GM23338 (cell line): ENCODE measurements at regions not wholly inside any gene's neighbourhood (a gene's known extent, or its start where the extent isn't known, plus 50 kb on each side); places are given as distances from the start of the nearest gene placed in this dataset.

Experiments used
- ATAC-seq: fragments of 200-7000 bp; cut with Tn5 transposase; 3 replicates; pipeline ENCODE4 v1.9.1; 2020
- DNase-seq: peaks from one replicate; pipeline ENCODE4 v3.0.0-alpha.2; 2015; ENCODE audit warnings: low spot score
- H2AFZ ChIP-seq: fragments of 200-600 bp; sonication (generic); 2 replicates; pipeline ENCODE4 v1.8.0; 2016; ENCODE audit warnings: antibody characterized with exemption, mild to moderate bottlenecking, moderate library complexity
- H3F3A ChIP-seq: fragments of 200-600 bp; sonication (generic); replicated peaks from 2 replicates; pipeline ENCODE4 v1.8.0; 2017; ENCODE audit warnings: antibody characterized with exemption, mixed run types, low read depth
- H3K27ac ChIP-seq: fragments of 200-600 bp; sonication (generic); 2 replicates; pipeline ENCODE4 v1.6.1; 2016; ENCODE audit warnings: low read depth
- H3K27me3 ChIP-seq: fragments of 200-600 bp; sonication (generic); 2 replicates; pipeline ENCODE4 v1.8.0; 2016; ENCODE audit warnings: mild to moderate bottlenecking, mixed run types, moderate library complexity; ENCODE audit not compliant: insufficient read depth
- H3K36me3 ChIP-seq: fragments of 200-600 bp; sonication (generic); 2 replicates; pipeline ENCODE4 v1.8.0; 2016; ENCODE audit warnings: mild to moderate bottlenecking; ENCODE audit not compliant: insufficient read depth
- H3K4me1 ChIP-seq: fragments of 200-600 bp; sonication (generic); 2 replicates; pipeline ENCODE4 v1.8.0; 2016; ENCODE audit warnings: mild to moderate bottlenecking, moderate library complexity; ENCODE audit not compliant: insufficient read depth
- H3K4me2 ChIP-seq: fragments of 200-600 bp; sonication (generic); 2 replicates; pipeline ENCODE4 v1.7.1; 2017; ENCODE audit warnings: mixed run types
- H3K4me3 ChIP-seq: fragments of 200-600 bp; sonication (generic); 2 replicates; pipeline ENCODE4 v1.6.1; 2016; ENCODE audit warnings: mixed run types
- H3K79me2 ChIP-seq: fragments of 200-600 bp; sonication (generic); replicated peaks from 2 replicates; pipeline ENCODE4 v1.8.0; 2017; ENCODE audit warnings: mild to moderate bottlenecking; ENCODE audit not compliant: insufficient read depth
- H3K9me2 ChIP-seq: fragments of 200-600 bp; sonication (generic); 2 replicates; pipeline ENCODE4 v1.8.0; 2017; ENCODE audit not compliant: insufficient read depth
- H4K20me1 ChIP-seq: fragments of 200-600 bp; sonication (generic); replicated peaks from 2 replicates; pipeline ENCODE4 v1.8.0; 2017; ENCODE audit warnings: mild to moderate bottlenecking; ENCODE audit not compliant: insufficient read depth
- H3K27ac Mint-ChIP-seq: 2 replicates; pipeline ENCODE4 v1.8.0; 2020; ENCODE audit warnings: inconsistent platforms, mild to moderate bottlenecking, moderate library complexity, mixed read lengths
- H3K27me3 Mint-ChIP-seq: 3 replicates; pipeline ENCODE4 v1.8.0; 2022; ENCODE audit warnings: low read depth, mild to moderate bottlenecking, moderate library complexity, mixed read lengths, inconsistent platforms; ENCODE audit not compliant: insufficient read depth, poor library complexity
- H3K36me3 Mint-ChIP-seq: 3 replicates; pipeline ENCODE4 v1.8.0; 2021; ENCODE audit warnings: low read depth, mild to moderate bottlenecking, inconsistent platforms, moderate library complexity, mixed read lengths
- H3K4me1 Mint-ChIP-seq: 3 replicates; pipeline ENCODE4 v1.8.0; 2020; ENCODE audit warnings: mild to moderate bottlenecking, inconsistent platforms, mixed read lengths
- H3K4me3 Mint-ChIP-seq: 3 replicates; pipeline ENCODE4 v1.8.0; 2021; ENCODE audit warnings: moderate library complexity, mild to moderate bottlenecking, inconsistent platforms, mixed read lengths
- H3K9me3 Mint-ChIP-seq: 3 replicates; pipeline ENCODE4 v1.8.0; 2020; ENCODE audit warnings: moderate library complexity, mild to moderate bottlenecking, inconsistent platforms, mixed read lengths
- CREB1 ChIP-seq: fragments of 250-450 bp; sonication (Bioruptor Pico); IDR thresholded peaks from 2 replicates; pipeline ENCODE4 v1.5.0; 2020; ENCODE audit warnings: low read depth, mild to moderate bottlenecking, moderate library complexity
- EZH2 ChIP-seq: fragments of 200-600 bp; sonication (generic); IDR thresholded peaks from one replicate; pipeline ENCODE4 v1.8.0; 2017; ENCODE audit warnings: antibody characterized with exemption, mild to moderate bottlenecking, low read depth; ENCODE audit not compliant: unreplicated experiment
- EZH2phosphoT487 ChIP-seq: fragments of 200-600 bp; sonication (generic); IDR thresholded peaks from one replicate; pipeline ENCODE4 v1.8.1; 2018; ENCODE audit warnings: antibody characterized with exemption; ENCODE audit not compliant: unreplicated experiment
- JUNB ChIP-seq: IDR thresholded peaks from one replicate; pipeline ENCODE4 v1.6.1; 2016; ENCODE audit warnings: antibody characterized with exemption; ENCODE audit not compliant: unreplicated experiment
- POLR2AphosphoS5 ChIP-seq: IDR thresholded peaks from 2 replicates; pipeline ENCODE4 v1.6.1; 2016; ENCODE audit warnings: antibody characterized with exemption, low read depth
- STAT1 ChIP-seq: IDR thresholded peaks from one replicate; pipeline ENCODE4 v1.6.1; 2016; ENCODE audit warnings: antibody characterized with exemption; ENCODE audit not compliant: unreplicated experiment
- ZNF114 ChIP-seq: fragments of 250-450 bp; sonication (Bioruptor Pico); IDR thresholded peaks from 2 replicates; pipeline ENCODE4 v1.5.0; 2020; ENCODE audit warnings: mild to moderate bottlenecking, moderate library complexity
- ZNF331 ChIP-seq: fragments of 250-450 bp; sonication (Bioruptor Pico); IDR thresholded peaks from 2 replicates; pipeline ENCODE4 v1.5.0; 2020; ENCODE audit warnings: low read depth, mild to moderate bottlenecking, moderate library complexity
- TF ChIP-seq, protein P1 (sequence below): fragments of 250-450 bp; sonication (Bioruptor Pico); IDR thresholded peaks from 2 replicates; pipeline ENCODE4 v1.5.0; 2020; ENCODE audit warnings: mild to moderate bottlenecking, moderate library complexity
- TF ChIP-seq, protein P2 (sequence below): IDR thresholded peaks from 2 replicates; pipeline ENCODE4 v1.6.1; 2016; ENCODE audit warnings: antibody characterized with exemption
- TF ChIP-seq, protein P3 (sequence below), 2 experiments: fragments of 200-600 bp in 1 of 2; sonication (generic) in 1 of 2; conservative IDR thresholded peaks; 2 replicates each; pipeline versions ENCODE4 v1.5.1 to v1.6.1; 2016 to 2017; ENCODE audit warnings: antibody characterized with exemption in 2 of 2, low read depth in 2 of 2, mild to moderate bottlenecking in 2 of 2, moderate library complexity in 1 of 2
- TF ChIP-seq, protein P4 (sequence below): IDR thresholded peaks from one replicate; pipeline ENCODE4 v1.6.1; 2018; ENCODE audit warnings: antibody characterized with exemption; ENCODE audit not compliant: unreplicated experiment

DNA sequence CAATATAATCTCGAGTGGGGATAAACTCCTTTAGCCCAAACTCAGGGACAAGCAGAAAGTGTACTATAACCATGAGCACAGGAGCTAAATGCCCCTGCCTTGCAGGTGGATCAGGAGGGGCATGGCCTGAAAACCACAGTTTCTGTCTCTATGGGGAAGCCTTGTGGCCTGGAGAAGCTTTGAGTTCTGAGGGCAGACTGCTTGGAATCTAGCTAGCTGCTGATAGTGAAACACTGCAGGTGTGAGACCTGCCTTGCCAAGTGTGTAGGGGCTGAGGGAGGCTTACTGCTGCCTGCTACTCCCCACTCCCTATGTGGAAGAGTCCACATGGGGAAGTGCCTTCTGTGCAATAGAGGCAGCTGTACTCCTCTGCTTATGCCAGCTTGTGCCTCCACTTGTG, 352.3 kb upstream of the OR4E1 start:
- H3K36me3 ChIP-seq, result no peaks in the 10 kb centered on the region
- no peak overlapping the region for H2AFZ ChIP-seq
- H3K27me3 ChIP-seq, result no peaks in the 10 kb centered on the region
- Mint-ChIP-seq H3K9me3 (no peaks in the 10 kb centered on the region), H3K4me1 (0 out of 3 replicates have a peak, but pooled peaks cover 2% of the 10 kb centered on the region), H3K27me3 (peaks cover 2% of the 10 kb centered on the region), H3K27ac (no peak overlapping the region), H3K4me3 (no peak overlapping the region), H3K36me3 (no peaks in the 10 kb centered on the region)
- H4K20me1 ChIP-seq, result no peaks in the 10 kb centered on the region
- no peaks in the 10 kb centered on the region for H3K9me2 ChIP-seq
- no peak overlapping the region for H3K4me2 ChIP-seq
- H3K4me3 ChIP-seq, result no peak overlapping the region
- no peak overlapping the region for H3K27ac ChIP-seq
- DNase-seq (no peak), ATAC-seq (no peak)
- H3K79me2 ChIP-seq, result no peaks in the 10 kb centered on the region
- no peaks in the 10 kb centered on the region for H3F3A ChIP-seq
- TF ChIP-seq, protein P1, sequence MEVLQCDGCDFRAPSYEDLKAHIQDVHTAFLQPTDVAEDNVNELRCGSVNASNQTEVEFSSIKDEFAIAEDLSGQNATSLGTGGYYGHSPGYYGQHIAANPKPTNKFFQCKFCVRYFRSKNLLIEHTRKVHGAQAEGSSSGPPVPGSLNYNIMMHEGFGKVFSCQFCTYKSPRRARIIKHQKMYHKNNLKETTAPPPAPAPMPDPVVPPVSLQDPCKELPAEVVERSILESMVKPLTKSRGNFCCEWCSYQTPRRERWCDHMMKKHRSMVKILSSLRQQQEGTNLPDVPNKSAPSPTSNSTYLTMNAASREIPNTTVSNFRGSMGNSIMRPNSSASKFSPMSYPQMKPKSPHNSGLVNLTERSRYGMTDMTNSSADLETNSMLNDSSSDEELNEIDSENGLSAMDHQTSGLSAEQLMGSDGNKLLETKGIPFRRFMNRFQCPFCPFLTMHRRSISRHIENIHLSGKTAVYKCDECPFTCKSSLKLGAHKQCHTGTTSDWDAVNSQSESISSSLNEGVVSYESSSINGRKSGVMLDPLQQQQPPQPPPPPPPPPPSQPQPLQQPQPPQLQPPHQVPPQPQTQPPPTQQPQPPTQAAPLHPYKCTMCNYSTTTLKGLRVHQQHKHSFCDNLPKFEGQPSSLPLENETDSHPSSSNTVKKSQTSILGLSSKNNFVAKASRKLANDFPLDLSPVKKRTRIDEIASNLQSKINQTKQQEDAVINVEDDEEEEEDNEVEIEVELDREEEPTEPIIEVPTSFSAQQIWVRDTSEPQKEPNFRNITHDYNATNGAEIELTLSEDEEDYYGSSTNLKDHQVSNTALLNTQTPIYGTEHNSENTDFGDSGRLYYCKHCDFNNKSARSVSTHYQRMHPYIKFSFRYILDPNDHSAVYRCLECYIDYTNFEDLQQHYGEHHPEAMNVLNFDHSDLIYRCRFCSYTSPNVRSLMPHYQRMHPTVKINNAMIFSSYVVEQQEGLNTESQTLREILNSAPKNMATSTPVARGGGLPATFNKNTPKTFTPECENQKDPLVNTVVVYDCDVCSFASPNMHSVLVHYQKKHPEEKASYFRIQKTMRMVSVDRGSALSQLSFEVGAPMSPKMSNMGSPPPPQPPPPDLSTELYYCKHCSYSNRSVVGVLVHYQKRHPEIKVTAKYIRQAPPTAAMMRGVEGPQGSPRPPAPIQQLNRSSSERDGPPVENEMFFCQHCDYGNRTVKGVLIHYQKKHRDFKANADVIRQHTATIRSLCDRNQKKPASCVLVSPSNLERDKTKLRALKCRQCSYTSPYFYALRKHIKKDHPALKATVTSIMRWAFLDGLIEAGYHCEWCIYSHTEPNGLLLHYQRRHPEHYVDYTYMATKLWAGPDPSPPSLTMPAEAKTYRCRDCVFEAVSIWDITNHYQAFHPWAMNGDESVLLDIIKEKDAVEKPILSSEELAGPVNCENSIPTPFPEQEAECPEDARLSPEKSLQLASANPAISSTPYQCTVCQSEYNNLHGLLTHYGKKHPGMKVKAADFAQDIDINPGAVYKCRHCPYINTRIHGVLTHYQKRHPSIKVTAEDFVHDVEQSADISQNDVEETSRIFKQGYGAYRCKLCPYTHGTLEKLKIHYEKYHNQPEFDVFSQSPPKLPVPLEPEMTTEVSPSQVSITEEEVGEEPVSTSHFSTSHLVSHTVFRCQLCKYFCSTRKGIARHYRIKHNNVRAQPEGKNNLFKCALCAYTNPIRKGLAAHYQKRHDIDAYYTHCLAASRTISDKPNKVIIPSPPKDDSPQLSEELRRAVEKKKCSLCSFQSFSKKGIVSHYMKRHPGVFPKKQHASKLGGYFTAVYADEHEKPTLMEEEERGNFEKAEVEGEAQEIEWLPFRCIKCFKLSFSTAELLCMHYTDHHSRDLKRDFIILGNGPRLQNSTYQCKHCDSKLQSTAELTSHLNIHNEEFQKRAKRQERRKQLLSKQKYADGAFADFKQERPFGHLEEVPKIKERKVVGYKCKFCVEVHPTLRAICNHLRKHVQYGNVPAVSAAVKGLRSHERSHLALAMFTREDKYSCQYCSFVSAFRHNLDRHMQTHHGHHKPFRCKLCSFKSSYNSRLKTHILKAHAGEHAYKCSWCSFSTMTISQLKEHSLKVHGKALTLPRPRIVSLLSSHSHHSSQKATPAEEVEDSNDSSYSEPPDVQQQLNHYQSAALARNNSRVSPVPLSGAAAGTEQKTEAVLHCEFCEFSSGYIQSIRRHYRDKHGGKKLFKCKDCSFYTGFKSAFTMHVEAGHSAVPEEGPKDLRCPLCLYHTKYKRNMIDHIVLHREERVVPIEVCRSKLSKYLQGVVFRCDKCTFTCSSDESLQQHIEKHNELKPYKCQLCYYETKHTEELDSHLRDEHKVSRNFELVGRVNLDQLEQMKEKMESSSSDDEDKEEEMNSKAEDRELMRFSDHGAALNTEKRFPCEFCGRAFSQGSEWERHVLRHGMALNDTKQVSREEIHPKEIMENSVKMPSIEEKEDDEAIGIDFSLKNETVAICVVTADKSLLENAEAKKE (CRISPR knock-in tag), result no peak
- TF ChIP-seq EZH2 (no peak), JUNB (no peak), EZH2phosphoT487 (no peak), CREB1 (CRISPR knock-in tag) (no peak), STAT1 (no peak), POLR2AphosphoS5 (no peak), ZNF331 (CRISPR knock-in tag) (no peak), ZNF114 (CRISPR knock-in tag) (no peak)
- TF ChIP-seq, protein P2, sequence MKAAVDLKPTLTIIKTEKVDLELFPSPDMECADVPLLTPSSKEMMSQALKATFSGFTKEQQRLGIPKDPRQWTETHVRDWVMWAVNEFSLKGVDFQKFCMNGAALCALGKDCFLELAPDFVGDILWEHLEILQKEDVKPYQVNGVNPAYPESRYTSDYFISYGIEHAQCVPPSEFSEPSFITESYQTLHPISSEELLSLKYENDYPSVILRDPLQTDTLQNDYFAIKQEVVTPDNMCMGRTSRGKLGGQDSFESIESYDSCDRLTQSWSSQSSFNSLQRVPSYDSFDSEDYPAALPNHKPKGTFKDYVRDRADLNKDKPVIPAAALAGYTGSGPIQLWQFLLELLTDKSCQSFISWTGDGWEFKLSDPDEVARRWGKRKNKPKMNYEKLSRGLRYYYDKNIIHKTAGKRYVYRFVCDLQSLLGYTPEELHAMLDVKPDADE, result no peak
- TF ChIP-seq, protein P3, sequence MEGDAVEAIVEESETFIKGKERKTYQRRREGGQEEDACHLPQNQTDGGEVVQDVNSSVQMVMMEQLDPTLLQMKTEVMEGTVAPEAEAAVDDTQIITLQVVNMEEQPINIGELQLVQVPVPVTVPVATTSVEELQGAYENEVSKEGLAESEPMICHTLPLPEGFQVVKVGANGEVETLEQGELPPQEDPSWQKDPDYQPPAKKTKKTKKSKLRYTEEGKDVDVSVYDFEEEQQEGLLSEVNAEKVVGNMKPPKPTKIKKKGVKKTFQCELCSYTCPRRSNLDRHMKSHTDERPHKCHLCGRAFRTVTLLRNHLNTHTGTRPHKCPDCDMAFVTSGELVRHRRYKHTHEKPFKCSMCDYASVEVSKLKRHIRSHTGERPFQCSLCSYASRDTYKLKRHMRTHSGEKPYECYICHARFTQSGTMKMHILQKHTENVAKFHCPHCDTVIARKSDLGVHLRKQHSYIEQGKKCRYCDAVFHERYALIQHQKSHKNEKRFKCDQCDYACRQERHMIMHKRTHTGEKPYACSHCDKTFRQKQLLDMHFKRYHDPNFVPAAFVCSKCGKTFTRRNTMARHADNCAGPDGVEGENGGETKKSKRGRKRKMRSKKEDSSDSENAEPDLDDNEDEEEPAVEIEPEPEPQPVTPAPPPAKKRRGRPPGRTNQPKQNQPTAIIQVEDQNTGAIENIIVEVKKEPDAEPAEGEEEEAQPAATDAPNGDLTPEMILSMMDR (conservative IDR thresholded peaks at IDR 0.05; ENCODE audit: low read depth in 2 of 2), result no peak
- TF ChIP-seq, protein P4, sequence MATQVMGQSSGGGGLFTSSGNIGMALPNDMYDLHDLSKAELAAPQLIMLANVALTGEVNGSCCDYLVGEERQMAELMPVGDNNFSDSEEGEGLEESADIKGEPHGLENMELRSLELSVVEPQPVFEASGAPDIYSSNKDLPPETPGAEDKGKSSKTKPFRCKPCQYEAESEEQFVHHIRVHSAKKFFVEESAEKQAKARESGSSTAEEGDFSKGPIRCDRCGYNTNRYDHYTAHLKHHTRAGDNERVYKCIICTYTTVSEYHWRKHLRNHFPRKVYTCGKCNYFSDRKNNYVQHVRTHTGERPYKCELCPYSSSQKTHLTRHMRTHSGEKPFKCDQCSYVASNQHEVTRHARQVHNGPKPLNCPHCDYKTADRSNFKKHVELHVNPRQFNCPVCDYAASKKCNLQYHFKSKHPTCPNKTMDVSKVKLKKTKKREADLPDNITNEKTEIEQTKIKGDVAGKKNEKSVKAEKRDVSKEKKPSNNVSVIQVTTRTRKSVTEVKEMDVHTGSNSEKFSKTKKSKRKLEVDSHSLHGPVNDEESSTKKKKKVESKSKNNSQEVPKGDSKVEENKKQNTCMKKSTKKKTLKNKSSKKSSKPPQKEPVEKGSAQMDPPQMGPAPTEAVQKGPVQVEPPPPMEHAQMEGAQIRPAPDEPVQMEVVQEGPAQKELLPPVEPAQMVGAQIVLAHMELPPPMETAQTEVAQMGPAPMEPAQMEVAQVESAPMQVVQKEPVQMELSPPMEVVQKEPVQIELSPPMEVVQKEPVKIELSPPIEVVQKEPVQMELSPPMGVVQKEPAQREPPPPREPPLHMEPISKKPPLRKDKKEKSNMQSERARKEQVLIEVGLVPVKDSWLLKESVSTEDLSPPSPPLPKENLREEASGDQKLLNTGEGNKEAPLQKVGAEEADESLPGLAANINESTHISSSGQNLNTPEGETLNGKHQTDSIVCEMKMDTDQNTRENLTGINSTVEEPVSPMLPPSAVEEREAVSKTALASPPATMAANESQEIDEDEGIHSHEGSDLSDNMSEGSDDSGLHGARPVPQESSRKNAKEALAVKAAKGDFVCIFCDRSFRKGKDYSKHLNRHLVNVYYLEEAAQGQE, result no peak
- H3K4me1 ChIP-seq, result no peaks in the 10 kb centered on the region
